ENCODE measurements at regions not wholly inside any gene's neighbourhood (a gene's known extent, or its start where the extent isn't known, plus 50 kb on each side); places are given as distances from the start of the nearest gene placed in this dataset.

- no peak for DNase-seq
Measured at GRCh38 chr22:47288680-47289079, 526.2 kb downstream of the TBC1D22A start.

- DNase-seq, result no peak
Measured at GRCh38 chr22:47287516-47287915, 525.1 kb downstream of the TBC1D22A start.

GRCh38 chr22:47286590-47286989, 524.1 kb downstream of the TBC1D22A start:
- no peak for DNase-seq

- no peak for DNase-seq
Measured at GRCh38 chr22:47285981-47286380, 523.5 kb downstream of the TBC1D22A start.

- no peak for DNase-seq
Measured at GRCh38 chr22:47284822-47285221, 522.4 kb downstream of the TBC1D22A start.

- no peak for DNase-seq
Measured at GRCh38 chr22:47284360-47284759, 521.9 kb downstream of the TBC1D22A start.

GRCh38 chr22:47283616-47284270, 521.3 kb downstream of the TBC1D22A start:
- no peak for DNase-seq

- DNase-seq, result no peak
Measured at GRCh38 chr22:47282851-47283250, 520.4 kb downstream of the TBC1D22A start.

GRCh38 chr22:47282366-47282765, 519.9 kb downstream of the TBC1D22A start:
- DNase-seq, result no peak

GRCh38 chr22:47281126-47282106, 519.0 kb downstream of the TBC1D22A start:
- DNase-seq, result no peak

GRCh38 chr22:47280301-47280700, 517.9 kb downstream of the TBC1D22A start:
- no peak for DNase-seq

- no peak for DNase-seq
Measured at GRCh38 chr22:47279746-47280145, 517.3 kb downstream of the TBC1D22A start.

- DNase-seq, result no peak
Measured at GRCh38 chr22:47279337-47279736, 516.9 kb downstream of the TBC1D22A start.

- no peak for DNase-seq
Measured at GRCh38 chr22:47278655-47279054, 516.2 kb downstream of the TBC1D22A start.

GRCh38 chr22:47277531-47277930, 515.1 kb downstream of the TBC1D22A start:
- DNase-seq, result no peak

GRCh38 chr22:47276991-47277390, 514.5 kb downstream of the TBC1D22A start:
- no peak for DNase-seq

GRCh38 chr22:47276450-47276820, 514.0 kb downstream of the TBC1D22A start:
- no peak for DNase-seq

GRCh38 chr22:47275605-47276449, 513.4 kb downstream of the TBC1D22A start:
- no peak for DNase-seq

GRCh38 chr22:47274196-47274595, 511.7 kb downstream of the TBC1D22A start:
- DNase-seq, result no peak

- DNase-seq, result no peak
Measured at GRCh38 chr22:47270463-47271135, 508.1 kb downstream of the TBC1D22A start.

- no peak for DNase-seq
Measured at GRCh38 chr22:47269516-47270088, 507.2 kb downstream of the TBC1D22A start.
